GM12878 (cell line): ENCODE measurements at regions not wholly inside any gene's neighbourhood (a gene's known extent, or its start where the extent isn't known, plus 50 kb on each side); places are given as distances from the start of the nearest gene placed in this dataset.

Source experiments
- ATAC-seq: fragments of 200-7000 bp; cut with Tn5 transposase; 3 replicates; pipeline ENCODE4 v1.9.1; 2020; ENCODE audit warnings: mild to moderate bottlenecking, moderate library complexity
- BruUV-seq: library from RNA; stranded (reverse); fragments of 400-500 nt; replicated peaks from 2 replicates; lab custom pipeline; 2021; lab: Mats Ljungman, UMichigan
- CTCF ChIA-PET: fragments of 300-600 bp; sonication (Branson Sonifier 250); formaldehyde crosslinking; extraction: SDS; loops from one replicate; lab custom pipeline; 2021; ENCODE audit warnings: inconsistent platforms; lab: Yijun Ruan, JAX
- POLR2A ChIA-PET: fragments of 350-600 bp; formaldehyde crosslinking; extraction: SDS; loops from one replicate; lab custom pipeline; 2021; ENCODE audit warnings: inconsistent platforms; lab: Charles Lee
- RAD21 ChIA-PET: fragments of 300-600 bp; sonication (Branson Sonifier 250); formaldehyde crosslinking; loops from one replicate; lab custom pipeline; 2023; ENCODE audit warnings: antibody characterized with exemption; ENCODE audit not compliant: unreplicated experiment; lab: Charles Lee
- SMC1A ChIA-PET: fragments of 300-600 bp; sonication (Branson Sonifier 250); formaldehyde crosslinking; loops from one replicate; lab custom pipeline; 2023; ENCODE audit not compliant: unreplicated experiment, uncharacterized antibody; lab: Charles Lee
- DNase-seq: peaks from one replicate; pipeline ENCODE4 v3.0.0-alpha.2; 2011; ENCODE audit warnings: low read depth, low spot score
- FAIRE-seq: peaks from 3 replicates; lab custom pipeline; 2011; peaks lifted over from hg19 to GRCh38; lab: Jason Lieb, UNC
- H2AFZ ChIP-seq: 2 replicates; pipeline ENCODE4 v1.6.0; 2011; ENCODE audit warnings: low read depth, low read length, control low read depth; ENCODE audit not compliant: control insufficient read depth
- H3K27ac ChIP-seq: 2 replicates; pipeline ENCODE4 v1.5.1; 2011; ENCODE audit warnings: control low read depth; ENCODE audit not compliant: control insufficient read depth, insufficient read depth
- H3K27me3 ChIP-seq, 2 experiments: replicated peaks in 1 of 2; 2 replicates each; pipeline versions ENCODE4 v1.6.0 to v1.6.1; 2011; ENCODE audit warnings: low read length in 1 of 2; ENCODE audit not compliant: control insufficient read depth in 2 of 2, insufficient read depth in 2 of 2
- H3K36me3 ChIP-seq, 2 experiments: 2 replicates each; pipeline ENCODE4 v1.5.1; 2011; ENCODE audit warnings: low read length in 1 of 2; ENCODE audit not compliant: control insufficient read depth in 2 of 2, insufficient read depth in 2 of 2
- H3K4me1 ChIP-seq: 2 replicates; pipeline ENCODE4 v1.6.1; 2011; ENCODE audit warnings: mild to moderate bottlenecking, low read length, moderate library complexity, mixed read lengths; ENCODE audit not compliant: control insufficient read depth, insufficient read depth
- H3K4me2 ChIP-seq: 2 replicates; pipeline ENCODE4 v1.6.0; 2011; ENCODE audit warnings: control low read depth; ENCODE audit not compliant: control insufficient read depth, insufficient read depth
- H3K4me3 ChIP-seq: fragments of 200-600 bp; sonication (generic); 2 replicates; pipeline ENCODE4 v1.5.1; 2016
- H3K79me2 ChIP-seq: 2 replicates; pipeline ENCODE4 v1.6.0; 2011; ENCODE audit warnings: low read length; ENCODE audit not compliant: control insufficient read depth, insufficient read depth
- H3K9ac ChIP-seq: 2 replicates; pipeline ENCODE4 v1.8.0; 2011; ENCODE audit warnings: low read length, control low read depth, mixed read lengths; ENCODE audit not compliant: control insufficient read depth, insufficient read depth
- H3K9me3 ChIP-seq: replicated peaks from 3 replicates; pipeline ENCODE4 v1.5.1; 2011; ENCODE audit warnings: mild to moderate bottlenecking, low read length; ENCODE audit not compliant: control insufficient read depth, insufficient read depth
- H4K20me1 ChIP-seq: 2 replicates; pipeline ENCODE4 v1.6.0; 2011; ENCODE audit not compliant: control insufficient read depth, insufficient read depth
- CBFB ChIP-seq: IDR thresholded peaks from 2 replicates; pipeline ENCODE4 v1.6.1; 2016; ENCODE audit warnings: antibody characterized with exemption, low read depth
- CHD1 ChIP-seq: IDR thresholded peaks from 2 replicates; pipeline ENCODE4 v1.6.1; 2012; ENCODE audit warnings: low read depth, low read length, improper control_type of control experiment
- CREM ChIP-seq: IDR thresholded peaks from 2 replicates; pipeline ENCODE4 v1.6.1; 2014; ENCODE audit warnings: antibody characterized with exemption, low read depth
- DPF2 ChIP-seq: fragments of 450-650 bp; IDR thresholded peaks from 2 replicates; pipeline ENCODE4 v1.6.1; 2017; ENCODE audit warnings: mild to moderate bottlenecking
- E4F1 ChIP-seq: fragments of 450-650 bp; IDR thresholded peaks from 2 replicates; pipeline ENCODE4 v1.6.1; 2018; ENCODE audit warnings: borderline replicate concordance, mild to moderate bottlenecking; ENCODE audit not compliant: partially characterized antibody
- KLF5 ChIP-seq: fragments of 450-650 bp; IDR thresholded peaks from 2 replicates; pipeline ENCODE4 v1.6.1; 2014; ENCODE audit warnings: mild to moderate bottlenecking; ENCODE audit not compliant: partially characterized antibody
- NFYA ChIP-seq: IDR thresholded peaks from 2 replicates; pipeline ENCODE4 v1.6.1; 2011; ENCODE audit warnings: low read depth, mild to moderate bottlenecking, low read length, improper control_type of control experiment, borderline replicate concordance
- NR2C1 ChIP-seq: fragments of 450-650 bp; IDR thresholded peaks from 2 replicates; pipeline ENCODE4 v1.6.1; 2017; ENCODE audit warnings: antibody characterized with exemption, mild to moderate bottlenecking, moderate library complexity
- SMAD1 ChIP-seq: fragments of 450-650 bp; IDR thresholded peaks from 2 replicates; pipeline ENCODE4 v1.6.1; 2018; ENCODE audit warnings: mild to moderate bottlenecking, low read depth; ENCODE audit not compliant: partially characterized antibody
- SP1 ChIP-seq: IDR thresholded peaks from one replicate; pipeline ENCODE4 v1.6.1; 2011; ENCODE audit warnings: low read depth, low read length
- SRF ChIP-seq, 2 experiments: IDR thresholded peaks; 2 replicates each; pipeline ENCODE4 v1.6.1; 2011; ENCODE audit warnings: low read depth in 2 of 2, low read length in 2 of 2, mild to moderate bottlenecking in 1 of 2, moderate library complexity in 1 of 2
- ZBTB40 ChIP-seq: fragments of 450-650 bp; IDR thresholded peaks from 2 replicates; pipeline ENCODE4 v1.6.1; 2016; ENCODE audit warnings: mild to moderate bottlenecking, moderate library complexity, borderline replicate concordance
- WGBS: methylation state at CpG from one replicate; pipeline ENCODE4 v1.1.6; 2016; ENCODE audit warnings: low lambda C conversion rate; ENCODE audit not compliant: insufficient replicate concordance, insufficient coverage; ENCODE audit errors: missing lambda C conversion rate; 5-methylcytosine and 5-hydroxymethylcytosine counted together
- in situ Hi-C: fragments of 300-500 bp; cut with MboI; formaldehyde crosslinking; loops from 9 replicates; pipeline ENCODE4 v1.14.3; 2018; ENCODE audit warnings: mixed read lengths
- intact Hi-C: fragments of 100-400 bp; cut with micrococcal nuclease; formaldehyde crosslinking; loops from one replicate; pipeline ENCODE4 v1.14.2; 2022; ENCODE audit not compliant: unreplicated experiment
- TF ChIP-seq, protein P1 (sequence below): IDR thresholded peaks from 2 replicates; pipeline ENCODE4 v1.6.1; 2011; ENCODE audit warnings: borderline replicate concordance, low read depth, mild to moderate bottlenecking, moderate library complexity, mixed read lengths, low read length; ENCODE audit not compliant: insufficient read depth; ENCODE audit errors: extremely low read length
- TF ChIP-seq, protein P2 (sequence below): IDR thresholded peaks from 2 replicates; pipeline ENCODE4 v1.6.1; 2012; ENCODE audit warnings: low read length, inconsistent platforms

DNA sequence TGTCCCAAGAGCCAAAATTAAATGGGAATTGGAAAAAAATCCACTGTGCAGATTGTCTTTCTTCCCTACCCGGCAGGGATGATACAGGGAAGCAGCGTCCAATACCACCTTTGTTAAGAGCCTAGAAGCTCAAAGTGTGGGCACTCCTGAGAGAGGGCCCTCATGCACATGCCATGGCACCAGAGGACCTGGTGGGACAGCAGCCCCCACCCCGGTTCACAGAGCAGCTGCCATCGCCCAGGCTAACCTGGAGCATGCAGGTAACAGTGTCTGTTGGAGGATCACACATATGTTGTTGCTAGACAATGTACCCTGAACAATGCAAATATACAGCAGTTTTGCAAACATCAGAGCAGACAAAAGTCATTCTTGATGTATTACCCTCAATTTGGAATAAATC lies 206.5 kb downstream of the TJP1 start (continued):
- TF ChIP-seq, protein P1, sequence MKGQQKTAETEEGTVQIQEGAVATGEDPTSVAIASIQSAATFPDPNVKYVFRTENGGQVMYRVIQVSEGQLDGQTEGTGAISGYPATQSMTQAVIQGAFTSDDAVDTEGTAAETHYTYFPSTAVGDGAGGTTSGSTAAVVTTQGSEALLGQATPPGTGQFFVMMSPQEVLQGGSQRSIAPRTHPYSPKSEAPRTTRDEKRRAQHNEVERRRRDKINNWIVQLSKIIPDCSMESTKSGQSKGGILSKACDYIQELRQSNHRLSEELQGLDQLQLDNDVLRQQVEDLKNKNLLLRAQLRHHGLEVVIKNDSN, result no peak
- no peak for TF ChIP-seq SRF (IDR thresholded peaks at IDR 0.05; ENCODE audit: low read depth in 2 of 2, low read length in 2 of 2)
- TF ChIP-seq, all 136 proteins: peak for 0

DNA sequence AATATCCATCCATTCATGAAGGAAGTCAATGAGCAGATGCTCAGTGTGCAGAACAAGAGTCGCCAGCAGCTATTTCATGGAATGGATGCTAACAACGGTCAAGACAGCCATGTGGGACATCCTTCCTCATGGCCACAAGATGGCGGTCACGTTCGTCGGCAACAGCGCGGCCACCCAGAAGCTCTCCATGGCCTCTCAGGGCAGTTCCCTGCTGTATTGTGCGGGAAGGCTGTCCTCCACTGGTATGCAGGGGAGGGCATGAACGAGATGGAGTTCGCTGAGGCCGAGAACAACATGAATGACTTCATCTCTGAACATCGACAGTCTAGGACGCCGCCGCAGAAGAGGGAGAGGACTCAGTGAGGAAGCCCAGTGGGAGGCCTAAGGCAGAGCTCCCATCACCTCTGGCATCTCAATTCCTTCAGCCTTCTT lies 208.3 kb downstream of the TJP1 start:
- 62% methylated on average over 16 of the region's 16 CpGs for WGBS
- SMC1A ChIA-PET, result no interaction called here
- H2AFZ ChIP-seq, result no peak overlapping the region
- TF ChIP-seq DPF2 (no peak), CHD1 (no peak), SP1 (no peak), ZBTB40 (no peak), NFYA (no peak), NR2C1 (no peak), CBFB (no peak), SMAD1 (no peak), CREM (no peak), E4F1 (no peak), KLF5 (no peak)
- TF ChIP-seq, protein P2, sequence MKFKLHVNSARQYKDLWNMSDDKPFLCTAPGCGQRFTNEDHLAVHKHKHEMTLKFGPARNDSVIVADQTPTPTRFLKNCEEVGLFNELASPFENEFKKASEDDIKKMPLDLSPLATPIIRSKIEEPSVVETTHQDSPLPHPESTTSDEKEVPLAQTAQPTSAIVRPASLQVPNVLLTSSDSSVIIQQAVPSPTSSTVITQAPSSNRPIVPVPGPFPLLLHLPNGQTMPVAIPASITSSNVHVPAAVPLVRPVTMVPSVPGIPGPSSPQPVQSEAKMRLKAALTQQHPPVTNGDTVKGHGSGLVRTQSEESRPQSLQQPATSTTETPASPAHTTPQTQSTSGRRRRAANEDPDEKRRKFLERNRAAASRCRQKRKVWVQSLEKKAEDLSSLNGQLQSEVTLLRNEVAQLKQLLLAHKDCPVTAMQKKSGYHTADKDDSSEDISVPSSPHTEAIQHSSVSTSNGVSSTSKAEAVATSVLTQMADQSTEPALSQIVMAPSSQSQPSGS, result no peak

More for the DNA sequence above, 208.3 kb downstream of the TJP1 start:
- Histone ChIP-seq H3K9ac (no peak overlapping the region), H3K36me3 (no peaks in the 10 kb centered on the region), H3K4me3 (no peak overlapping the region), H3K27ac (no peak overlapping the region), H3K27me3 (no peaks in the 10 kb centered on the region), H3K9me3 (no peaks in the 10 kb centered on the region; the same call in 2 of the 3 replicates), H3K4me1 (no peaks in the 10 kb centered on the region), H4K20me1 (no peaks in the 10 kb centered on the region), H3K4me2 (no peak overlapping the region), H3K79me2 (no peaks in the 10 kb centered on the region)
- ChIA-PET CTCF (no interaction called here), POLR2A (no interaction called here), RAD21 (no interaction called here)
- ATAC-seq (no peak), DNase-seq (no peak), FAIRE-seq (no peak)
- in situ Hi-C loops (no loop called here), intact Hi-C loops (no loop called here)
- no TSS peak for BruUV-seq
